Endothelial cell of umbilical vein (primary cell): ENCODE measurements at regions not wholly inside any gene's neighbourhood (a gene's known extent, or its start where the extent isn't known, plus 50 kb on each side); places are given as distances from the start of the nearest gene placed in this dataset.

Experiments used
- BruUV-seq: library from RNA; stranded (reverse); fragments of 400-500 nt; replicated peaks from 2 replicates; lab custom pipeline; 2021; lab: Mats Ljungman, UMichigan
- CTCF ChIA-PET: fragments of 300-600, 350-600 bp; sonication (Branson Sonifier 250); formaldehyde crosslinking; loops from one replicate; lab custom pipeline; 2021; ENCODE audit warnings: antibody characterized with exemption, inconsistent platforms; lab: Charles Lee
- POLR2A ChIA-PET: fragments of 300-600, 350-600 bp; sonication (Branson Sonifier 250); formaldehyde crosslinking; loops from one replicate; lab custom pipeline; 2021; ENCODE audit warnings: antibody characterized with exemption, inconsistent platforms; lab: Charles Lee
- DNase-seq: peaks from one replicate; pipeline ENCODE4 v3.0.0-alpha.2; 2011; ENCODE audit warnings: low read depth, low spot score
- FAIRE-seq: peaks from 2 replicates; lab custom pipeline; 2011; peaks lifted over from hg19 to GRCh38; lab: Jason Lieb, UNC
- H2AFZ ChIP-seq: 2 replicates; pipeline ENCODE4 v1.6.0; 2012; ENCODE audit warnings: low read depth, low read length, control low read depth, inconsistent platforms
- H3K27ac ChIP-seq: 2 replicates; pipeline ENCODE4 v1.5.1; 2011; ENCODE audit warnings: low read depth, mild to moderate bottlenecking, control low read depth, low read length, moderate library complexity; ENCODE audit not compliant: insufficient read depth
- H3K27me3 ChIP-seq, 2 experiments: 2 replicates each; pipeline versions ENCODE4 v1.6.0 to v1.6.1; 2011; ENCODE audit warnings: low read length in 2 of 2, mixed read lengths in 1 of 2; ENCODE audit not compliant: control insufficient read depth in 2 of 2, insufficient read depth in 2 of 2
- H3K36me3 ChIP-seq, 2 experiments: 2 replicates in 1 of 2; 3 replicates in 1 of 2; pipeline ENCODE4 v1.5.1; 2011; ENCODE audit warnings: low read length in 2 of 2, mild to moderate bottlenecking in 1 of 2, moderate library complexity in 1 of 2; ENCODE audit not compliant: control insufficient read depth in 2 of 2, insufficient read depth in 2 of 2; ENCODE audit errors: extremely low read depth in 1 of 2
- H3K4me1 ChIP-seq: 3 replicates; pipeline ENCODE4 v1.5.1; 2011; ENCODE audit warnings: mild to moderate bottlenecking, low read length; ENCODE audit not compliant: control insufficient read depth, insufficient read depth; ENCODE audit errors: extremely low read depth
- H3K4me2 ChIP-seq: 2 replicates; pipeline ENCODE4 v1.6.1; 2011; ENCODE audit warnings: low read length, control low read depth, mixed read lengths; ENCODE audit not compliant: insufficient read depth
- H3K4me3 ChIP-seq, 3 experiments: fragments of 200-600 bp in 1 of 3; sonication (generic), shearing (Covaris generic) in 1 of 3; replicated peaks in 1 of 3; 2 replicates each; pipeline ENCODE4 v1.5.1; 2011 to 2016; ENCODE audit warnings: control low read depth in 3 of 3, low read length in 3 of 3, mild to moderate bottlenecking in 2 of 3, inconsistent platforms in 1 of 3, low read depth in 1 of 3, moderate library complexity in 1 of 3; ENCODE audit not compliant: insufficient read depth in 1 of 3
- H3K79me2 ChIP-seq: 2 replicates; pipeline ENCODE4 v1.6.0; 2012; ENCODE audit warnings: low read length, inconsistent platforms; ENCODE audit not compliant: control insufficient read depth, insufficient read depth
- H3K9ac ChIP-seq: replicated peaks from 2 replicates; pipeline ENCODE3; 2011; ENCODE audit warnings: low read length, control low read depth; ENCODE audit not compliant: insufficient read depth; ENCODE audit errors: extremely low read depth
- H3K9me1 ChIP-seq: replicated peaks from 3 replicates; pipeline ENCODE4 v1.6.0; 2011; ENCODE audit warnings: mild to moderate bottlenecking, low read length; ENCODE audit not compliant: control insufficient read depth, insufficient read depth; ENCODE audit errors: extremely low read depth
- H3K9me3 ChIP-seq: replicated peaks from 2 replicates; pipeline ENCODE4 v1.5.1; 2012; ENCODE audit warnings: low read length, inconsistent platforms; ENCODE audit not compliant: control insufficient read depth, insufficient read depth
- H4K20me1 ChIP-seq: replicated peaks from 2 replicates; pipeline ENCODE3; 2011; ENCODE audit warnings: mild to moderate bottlenecking, low read length; ENCODE audit not compliant: control insufficient read depth, insufficient read depth; ENCODE audit errors: extremely low read depth
- EZH2 ChIP-seq: IDR thresholded peaks from 2 replicates; pipeline ENCODE4 v1.6.1; 2012; ENCODE audit warnings: borderline replicate concordance, low read depth, mild to moderate bottlenecking, moderate library complexity, low read length, inconsistent platforms; ENCODE audit not compliant: severe bottlenecking
- FOS ChIP-seq: IDR thresholded peaks from 2 replicates; pipeline ENCODE4 v1.6.1; 2011; ENCODE audit warnings: mild to moderate bottlenecking, low read length, moderate library complexity, borderline replicate concordance; ENCODE audit not compliant: insufficient read depth
- GATA2 ChIP-seq: IDR thresholded peaks from 2 replicates; pipeline ENCODE4 v1.7.0; 2011; ENCODE audit warnings: low read depth, mild to moderate bottlenecking, moderate library complexity, mixed read lengths, low read length; ENCODE audit not compliant: insufficient read length, insufficient read depth
- JUN ChIP-seq: IDR thresholded peaks from 2 replicates; pipeline ENCODE4 v1.6.1; 2011; ENCODE audit warnings: borderline replicate concordance, low read depth; ENCODE audit not compliant: insufficient read length, insufficient read depth
- MYC ChIP-seq: IDR thresholded peaks from one replicate; pipeline ENCODE4 v1.6.1; 2011; ENCODE audit warnings: mild to moderate bottlenecking, low read depth, low read length
- POLR2A ChIP-seq: IDR thresholded peaks from 2 replicates; pipeline ENCODE4 v1.6.1; 2012; ENCODE audit warnings: low read depth, mild to moderate bottlenecking, control low read depth, low read length
- POLR2AphosphoS5 ChIP-seq: IDR thresholded peaks from 2 replicates; pipeline ENCODE4 v1.6.1; 2012; ENCODE audit warnings: low read depth, mild to moderate bottlenecking, control low read depth, low read length, moderate library complexity; ENCODE audit not compliant: insufficient read depth
- dilution Hi-C: fragments of 300-500 bp; cut with MboI; formaldehyde crosslinking; loops from one replicate; pipeline ENCODE4 v1.15.0; 2019; ENCODE audit warnings: low sequenced_read_pairs; ENCODE audit not compliant: extremely low pct_ligation_motif_present
- intact Hi-C: fragments of 100-400 bp; cut with micrococcal nuclease; formaldehyde crosslinking; loops from one replicate; pipeline ENCODE4 v1.10.0; 2022
- TF ChIP-seq, protein P1 (sequence below): IDR thresholded peaks from 2 replicates; pipeline ENCODE4 v1.6.1; 2011; ENCODE audit not compliant: insufficient read depth, insufficient read length
- TF ChIP-seq, protein P2 (sequence below), 2 donors: IDR thresholded peaks; 1 replicate in 1 of 2; 2 replicates in 1 of 2; pipeline ENCODE4 v1.5.1; 2011; ENCODE audit warnings: low read length in 2 of 2, mild to moderate bottlenecking in 2 of 2, moderate library complexity in 2 of 2, control low read depth in 1 of 2, inconsistent platforms in 1 of 2, low read depth in 1 of 2; ENCODE audit not compliant: insufficient read depth in 1 of 2; ENCODE audit errors: extremely low read depth in 1 of 2

DNA sequence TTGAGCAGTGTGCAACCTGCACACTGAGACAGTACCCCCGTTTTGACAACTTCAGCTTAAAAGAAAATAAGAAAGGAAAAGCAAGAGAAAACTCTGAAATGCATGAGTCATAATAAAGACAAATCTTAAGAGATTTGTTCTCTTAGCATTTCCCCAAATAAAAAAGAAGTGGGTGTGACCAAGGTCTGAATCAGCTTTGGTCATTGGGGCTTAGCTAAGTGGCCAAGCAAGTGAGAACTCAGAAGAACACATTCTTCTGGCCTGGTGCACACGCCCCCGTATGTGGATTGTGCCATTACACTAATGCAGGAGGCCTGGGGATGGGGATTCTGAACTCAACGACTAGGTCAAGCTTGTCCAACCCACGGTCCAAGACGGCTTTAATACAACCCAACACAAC lies 56.9 kb upstream of the PDZRN3 start:
- Histone ChIP-seq H3K9me1 (no peaks in the 10 kb centered on the region), H3K4me3 (no peak overlapping the region), H3K9me3 (no peaks in the 10 kb centered on the region), H4K20me1 (no peaks in the 10 kb centered on the region), H3K9ac (no peak overlapping the region), H3K36me3 (no peaks in the 10 kb centered on the region), H3K27me3 (no peaks in the 10 kb centered on the region), H2AFZ (no peak overlapping the region), H3K27ac (no peak overlapping the region), H3K79me2 (no peaks in the 10 kb centered on the region), H3K4me1 (no peaks in the 10 kb centered on the region), H3K4me2 (no peak overlapping the region)
- BruUV-seq, result no TSS peak
- TF ChIP-seq JUN, result no peak
- TF ChIP-seq EZH2, result no peak
- no peak for TF ChIP-seq GATA2
- TF ChIP-seq, protein P1, sequence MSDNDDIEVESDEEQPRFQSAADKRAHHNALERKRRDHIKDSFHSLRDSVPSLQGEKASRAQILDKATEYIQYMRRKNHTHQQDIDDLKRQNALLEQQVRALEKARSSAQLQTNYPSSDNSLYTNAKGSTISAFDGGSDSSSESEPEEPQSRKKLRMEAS, result no peak
- TF ChIP-seq POLR2A, result no peak
- TF ChIP-seq FOS, result no peak
- TF ChIP-seq POLR2AphosphoS5, result no peak
- TF ChIP-seq, protein P2, sequence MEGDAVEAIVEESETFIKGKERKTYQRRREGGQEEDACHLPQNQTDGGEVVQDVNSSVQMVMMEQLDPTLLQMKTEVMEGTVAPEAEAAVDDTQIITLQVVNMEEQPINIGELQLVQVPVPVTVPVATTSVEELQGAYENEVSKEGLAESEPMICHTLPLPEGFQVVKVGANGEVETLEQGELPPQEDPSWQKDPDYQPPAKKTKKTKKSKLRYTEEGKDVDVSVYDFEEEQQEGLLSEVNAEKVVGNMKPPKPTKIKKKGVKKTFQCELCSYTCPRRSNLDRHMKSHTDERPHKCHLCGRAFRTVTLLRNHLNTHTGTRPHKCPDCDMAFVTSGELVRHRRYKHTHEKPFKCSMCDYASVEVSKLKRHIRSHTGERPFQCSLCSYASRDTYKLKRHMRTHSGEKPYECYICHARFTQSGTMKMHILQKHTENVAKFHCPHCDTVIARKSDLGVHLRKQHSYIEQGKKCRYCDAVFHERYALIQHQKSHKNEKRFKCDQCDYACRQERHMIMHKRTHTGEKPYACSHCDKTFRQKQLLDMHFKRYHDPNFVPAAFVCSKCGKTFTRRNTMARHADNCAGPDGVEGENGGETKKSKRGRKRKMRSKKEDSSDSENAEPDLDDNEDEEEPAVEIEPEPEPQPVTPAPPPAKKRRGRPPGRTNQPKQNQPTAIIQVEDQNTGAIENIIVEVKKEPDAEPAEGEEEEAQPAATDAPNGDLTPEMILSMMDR (IDR thresholded peaks at IDR 0.05; ENCODE audit: extremely low read depth in 1 of 2, insufficient read depth in 1 of 2, low read depth in 1 of 2, low read length in 2 of 2), result no peak
- no peak for TF ChIP-seq MYC
- dilution Hi-C loops, result no loop called here
- intact Hi-C loops, result no loop called here
- FAIRE-seq (no peak), DNase-seq (no peak)
- CTCF ChIA-PET, result no interaction called here
- POLR2A ChIA-PET, result no interaction called here
